ENCODE measurements at regions not wholly inside any gene's neighbourhood (a gene's known extent, or its start where the extent isn't known, plus 50 kb on each side); places are given as distances from the start of the nearest gene placed in this dataset.

GRCh38 chr7:48780862-48781261 lies 143.5 kb upstream of the CDC14C start:
- no peak for TF ChIP-seq CTCF (conservative IDR thresholded peaks at IDR 0.05)
- Histone ChIP-seq H4K5ac (ENCODE audit: insufficient read length, low read depth, low read length) (no peak overlapping the region), H2BK12ac (ENCODE audit: insufficient read length, low read depth, low read length) (no peak overlapping the region), H3K56ac (ENCODE audit: insufficient read length, low read depth, low read length) (no peak overlapping the region), H4K8ac (replicated peaks; ENCODE audit: insufficient read length, low read depth, low read length) (no peak overlapping the region), H3K79me1 (ENCODE audit: insufficient read depth, low read depth, low read length, poor library complexity, severe bottlenecking) (no peaks in the 10 kb centered on the region), H3K4ac (ENCODE audit: low read depth, low read length) (no peak overlapping the region), H4K91ac (ENCODE audit: insufficient read length, low read depth, low read length) (no peak overlapping the region), H2BK20ac (ENCODE audit: low read depth, low read length, poor library complexity, severe bottlenecking) (no peak overlapping the region), H3K18ac (ENCODE audit: insufficient read length, low read depth, low read length) (no peak overlapping the region), H3K23ac (ENCODE audit: insufficient read length, low read depth, low read length) (no peak overlapping the region), H3K27ac (ENCODE audit: insufficient read length, low read depth, low read length) (no peak overlapping the region), H3K4me2 (ENCODE audit: insufficient read depth, insufficient read length, low read length) (no peak overlapping the region), H3K9me3 (ENCODE audit: control insufficient read depth, low read depth, low read length) (no peaks in the 10 kb centered on the region), H3K9ac (ENCODE audit: extremely low read depth, insufficient read length, low read length) (no peak overlapping the region), H3K23me2 (ENCODE audit: insufficient read length, low read depth, low read length, poor library complexity, severe bottlenecking) (no peaks in the 10 kb centered on the region), H3K27me3 (ENCODE audit: insufficient read depth, low read length) (no peaks in the 10 kb centered on the region), H2BK15ac (ENCODE audit: low read depth, low read length) (no peak overlapping the region), H2AFZ (ENCODE audit: low read length) (no peak overlapping the region), H4K20me1 (ENCODE audit: control insufficient read depth, insufficient read depth, insufficient read length) (no peaks in the 10 kb centered on the region), H3K79me2 (ENCODE audit: insufficient read depth, low read length) (no peaks in the 10 kb centered on the region), H3K14ac (ENCODE audit: insufficient read depth, low read length) (no peak overlapping the region), H3T11ph (ENCODE audit: low read length) (no peak overlapping the region), H2BK5ac (ENCODE audit: insufficient read length, low read length) (no peak overlapping the region), H2BK120ac (ENCODE audit: low read depth, low read length, poor library complexity, severe bottlenecking) (no peak overlapping the region), H2AK5ac (ENCODE audit: insufficient read length, low read length) (no peak overlapping the region), H3K4me1 (ENCODE audit: insufficient read depth, low read length) (no peaks in the 10 kb centered on the region)
- no CpG with 5 or more reads among the region's 1 CpG for WGBS (ENCODE audit: extremely low coverage, insufficient read length, low lambda C conversion rate)
- peaks cover 5 to 16% (median 8%) of the 10 kb centered on the region in 3 experiments for H3K36me3 Mint-ChIP-seq (ENCODE audit: insufficient read depth in 1 of 3, low read depth in 3 of 3)
- peaks cover 0 to 6% of the 10 kb centered on the region in 2 experiments; a peak in 1 of 4 replicates for H3K4me1 Mint-ChIP-seq
- H3K9me3 Mint-ChIP-seq, result peaks cover 12 to 15% of the 10 kb centered on the region in 2 experiments
- no peak overlapping the region for H3K27ac Mint-ChIP-seq
- no peak for DNase-seq
- no peak overlapping the region; a peak in 1 of 5 replicates for H3K4me3 Mint-ChIP-seq
- H3K27me3 Mint-ChIP-seq (ENCODE audit: low read depth), result no peaks in the 10 kb centered on the region

Measured in H9 (cell line).